Keratinocyte (primary cell): ENCODE measurements at regions not wholly inside any gene's neighbourhood (a gene's known extent, or its start where the extent isn't known, plus 50 kb on each side); places are given as distances from the start of the nearest gene placed in this dataset.

Experiments
- DNase-seq: peaks from one replicate; pipeline ENCODE4 v3.0.0-alpha.2; 2011; ENCODE audit warnings: low read depth, missing footprints, low spot score
- FAIRE-seq: peaks from 2 replicates; lab custom pipeline; 2011; peaks lifted over from hg19 to GRCh38; lab: Jason Lieb, UNC
- H2AFZ ChIP-seq: 2 replicates; pipeline ENCODE4 v1.6.0; 2012; ENCODE audit warnings: low read length, control low read depth, inconsistent platforms; ENCODE audit not compliant: control insufficient read depth
- H3K27ac ChIP-seq: 2 replicates; pipeline ENCODE4 v1.5.1; 2011; ENCODE audit warnings: low read length; ENCODE audit not compliant: control insufficient read depth, insufficient read depth
- H3K27me3 ChIP-seq: 3 replicates; pipeline ENCODE4 v1.6.0; 2011; ENCODE audit warnings: low read length; ENCODE audit not compliant: control insufficient read depth, insufficient read depth; ENCODE audit errors: extremely low read depth
- H3K36me3 ChIP-seq, 2 experiments: 2 replicates in 1 of 2; 3 replicates in 1 of 2; pipeline ENCODE4 v1.5.1; 2011; ENCODE audit warnings: low read length in 2 of 2, mild to moderate bottlenecking in 1 of 2; ENCODE audit not compliant: control insufficient read depth in 2 of 2, insufficient read depth in 2 of 2; ENCODE audit errors: extremely low read depth in 1 of 2
- H3K4me1 ChIP-seq: 3 replicates; pipeline ENCODE4 v1.5.1; 2011; ENCODE audit warnings: low read length; ENCODE audit not compliant: control insufficient read depth, insufficient read depth; ENCODE audit errors: extremely low read depth
- H3K4me2 ChIP-seq: 3 replicates; pipeline ENCODE4 v1.6.0; 2011; ENCODE audit warnings: low read depth, low read length; ENCODE audit not compliant: control insufficient read depth, insufficient read depth; ENCODE audit errors: extremely low read depth
- H3K4me3 ChIP-seq, 3 experiments: fragments of 200-600 bp in 1 of 3; sonication (generic) in 1 of 3; 2 replicates in 2 of 3; 3 replicates in 1 of 3; pipeline ENCODE4 v1.5.1; 2011 to 2016; ENCODE audit warnings: low read length in 3 of 3, mild to moderate bottlenecking in 3 of 3, control low read depth in 2 of 3, inconsistent platforms in 1 of 3, low read depth in 1 of 3, mixed read lengths in 1 of 3, mixed run types in 1 of 3, moderate library complexity in 1 of 3; ENCODE audit not compliant: control insufficient read depth in 2 of 3, insufficient read depth in 2 of 3; ENCODE audit errors: extremely low read depth in 1 of 3
- H3K79me2 ChIP-seq: 2 replicates; pipeline ENCODE4 v1.6.0; 2012; ENCODE audit warnings: low read length; ENCODE audit not compliant: control insufficient read depth, insufficient read depth
- H3K9ac ChIP-seq: 3 replicates; pipeline ENCODE4 v1.6.0; 2011; ENCODE audit warnings: low read length; ENCODE audit not compliant: control insufficient read depth, insufficient read depth; ENCODE audit errors: extremely low read depth
- H3K9me1 ChIP-seq: 3 replicates; pipeline ENCODE4 v1.6.0; 2011; ENCODE audit warnings: low read length; ENCODE audit not compliant: control insufficient read depth, insufficient read depth; ENCODE audit errors: extremely low read depth
- H3K9me3 ChIP-seq: 2 replicates; pipeline ENCODE4 v1.5.1; 2012; ENCODE audit warnings: low read depth, low read length; ENCODE audit not compliant: control insufficient read depth
- H4K20me1 ChIP-seq: 3 replicates; pipeline ENCODE4 v1.6.0; 2011; ENCODE audit warnings: low read length; ENCODE audit not compliant: control insufficient read depth, insufficient read depth; ENCODE audit errors: extremely low read depth
- CTCF ChIP-seq, 3 experiments: IDR thresholded peaks in 1 of 3; conservative IDR thresholded peaks in 1 of 3; optimal IDR thresholded peaks in 1 of 3; 2 replicates in 2 of 3; 3 replicates in 1 of 3; pipeline versions ENCODE3 to v1.5.1; 2011; ENCODE audit warnings: low read length in 3 of 3, mild to moderate bottlenecking in 3 of 3, moderate library complexity in 2 of 3, control low read depth in 1 of 3, inconsistent platforms in 1 of 3; ENCODE audit not compliant: insufficient read depth in 2 of 3; ENCODE audit errors: extremely low read depth in 1 of 3
- EZH2 ChIP-seq: IDR thresholded peaks from one replicate; pipeline ENCODE4 v1.6.1; 2012; ENCODE audit warnings: inconsistent platforms, mild to moderate bottlenecking, low read length, moderate library complexity
- dilution Hi-C: fragments of 300-500 bp; cut with MboI; formaldehyde crosslinking; loops from one replicate; pipeline ENCODE4 v1.7.0; 2020; ENCODE audit warnings: low sequenced_read_pairs; ENCODE audit not compliant: extremely low pct_ligation_motif_present

- no peak overlapping the region for H3K9ac ChIP-seq
- DNase-seq (no peak), FAIRE-seq (no peak)
- H3K27ac ChIP-seq = no peak overlapping the region
- TF ChIP-seq CTCF (optimal IDR thresholded peaks at IDR 0.05 in 1 of 3, IDR thresholded peaks at IDR 0.05 in 1 of 3, conservative IDR thresholded peaks at IDR 0.05 in 1 of 3; ENCODE audit: extremely low read depth in 1 of 3, insufficient read depth in 2 of 3, low read length in 3 of 3) (no peak), EZH2 (no peak)
- no peaks in the 10 kb centered on the region for H3K9me1 ChIP-seq
- dilution Hi-C loops = no loop called here
- no peak overlapping the region for H2AFZ ChIP-seq
- H3K36me3 ChIP-seq = no peaks in the 10 kb centered on the region
- H3K79me2 ChIP-seq = no peaks in the 10 kb centered on the region
- H3K9me3 ChIP-seq = no peaks in the 10 kb centered on the region
- no peaks in the 10 kb centered on the region for H4K20me1 ChIP-seq
- H3K27me3 ChIP-seq = no peaks in the 10 kb centered on the region
- no peaks in the 10 kb centered on the region for H3K4me1 ChIP-seq
- no peak overlapping the region for H3K4me3 ChIP-seq
- no peak overlapping the region for H3K4me2 ChIP-seq
These were observed 257.8 kb upstream of the CHRM3 start for GRCh38 chr1:239128541-239128940.

- dilution Hi-C loops = no loop called here
These were observed 259.5 kb upstream of the CHRM3 start for GRCh38 chr1:239126884-239127283.

More at GRCh38 chr1:239126884-239127283, 259.5 kb upstream of the CHRM3 start:
- H3K9me1 ChIP-seq = no peaks in the 10 kb centered on the region
- DNase-seq (no peak), FAIRE-seq (no peak)
- no peaks in the 10 kb centered on the region for H3K36me3 ChIP-seq
- H3K9me3 ChIP-seq = no peaks in the 10 kb centered on the region
- H3K27ac ChIP-seq = no peak overlapping the region
- H2AFZ ChIP-seq = no peak overlapping the region
- no peaks in the 10 kb centered on the region for H3K4me1 ChIP-seq
- no peak overlapping the region for H3K4me3 ChIP-seq
- H3K79me2 ChIP-seq = no peaks in the 10 kb centered on the region
- TF ChIP-seq EZH2 (no peak), CTCF (optimal IDR thresholded peaks at IDR 0.05 in 1 of 3, IDR thresholded peaks at IDR 0.05 in 1 of 3, conservative IDR thresholded peaks at IDR 0.05 in 1 of 3; ENCODE audit: extremely low read depth in 1 of 3, insufficient read depth in 2 of 3, low read length in 3 of 3) (no peak)
- no peak overlapping the region for H3K4me2 ChIP-seq
- no peaks in the 10 kb centered on the region for H4K20me1 ChIP-seq
- H3K27me3 ChIP-seq = no peaks in the 10 kb centered on the region
- H3K9ac ChIP-seq = no peak overlapping the region
